ENCODE measurements at regions not wholly inside any gene's neighbourhood (a gene's known extent, or its start where the extent isn't known, plus 50 kb on each side); places are given as distances from the start of the nearest gene placed in this dataset.
"Not testable (repeated sequence)": the region's sequence is repeated elsewhere in the genome, so short reads cannot be mapped to it uniquely, and the experiment has no call there.

DNA sequence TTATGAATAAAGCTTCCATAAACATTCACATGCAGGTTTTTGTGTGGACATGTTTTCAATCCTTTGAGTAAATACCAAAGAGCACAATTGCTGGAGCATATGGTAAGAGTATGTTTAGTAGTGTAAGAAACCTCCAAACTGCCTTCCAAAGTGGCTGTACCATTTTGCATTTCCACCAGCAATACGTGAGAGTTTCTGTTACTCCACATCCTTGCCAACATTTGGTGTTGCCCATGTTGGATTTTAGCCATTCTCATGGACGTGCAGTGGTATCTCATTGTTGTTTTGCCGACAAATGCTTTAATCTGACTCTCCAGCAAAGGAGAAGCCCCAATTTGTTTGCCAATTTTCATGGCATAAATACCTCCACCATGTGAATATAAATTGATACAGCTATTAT is 103.9 kb upstream of the TMEM45B start:
- Histone ChIP-seq H3K9ac (ENCODE audit: low read length) (no peak overlapping the region), H3K9me2 (replicated peaks; ENCODE audit: insufficient read depth, low read length) (no peaks in the 10 kb centered on the region), H3F3A (ENCODE audit: insufficient read depth) (no peaks in the 10 kb centered on the region), H3K9me3 (ENCODE audit: insufficient read depth, low read length) (no peaks in the 10 kb centered on the region), H3K4me3 (ENCODE audit: insufficient read depth, low read length, poor library complexity, severe bottlenecking) (no peak overlapping the region), H3K4me2 (ENCODE audit: low read depth, low read length, poor library complexity, severe bottlenecking) (no peak overlapping the region), H3K79me2 (ENCODE audit: insufficient read depth, low read length) (no peaks in the 10 kb centered on the region), H3K36me3 (ENCODE audit: low read length) (no peaks in the 10 kb centered on the region), H4K20me1 (ENCODE audit: low read depth, low read length) (no peaks in the 10 kb centered on the region), H3K27me3 (ENCODE audit: low read length) (no peaks in the 10 kb centered on the region), H3K27ac (ENCODE audit: low read depth, low read length) (no peak overlapping the region), H2AFZ (ENCODE audit: low read depth, low read length, severe bottlenecking) (no peak overlapping the region)
- TF ChIP-seq, protein P1, sequence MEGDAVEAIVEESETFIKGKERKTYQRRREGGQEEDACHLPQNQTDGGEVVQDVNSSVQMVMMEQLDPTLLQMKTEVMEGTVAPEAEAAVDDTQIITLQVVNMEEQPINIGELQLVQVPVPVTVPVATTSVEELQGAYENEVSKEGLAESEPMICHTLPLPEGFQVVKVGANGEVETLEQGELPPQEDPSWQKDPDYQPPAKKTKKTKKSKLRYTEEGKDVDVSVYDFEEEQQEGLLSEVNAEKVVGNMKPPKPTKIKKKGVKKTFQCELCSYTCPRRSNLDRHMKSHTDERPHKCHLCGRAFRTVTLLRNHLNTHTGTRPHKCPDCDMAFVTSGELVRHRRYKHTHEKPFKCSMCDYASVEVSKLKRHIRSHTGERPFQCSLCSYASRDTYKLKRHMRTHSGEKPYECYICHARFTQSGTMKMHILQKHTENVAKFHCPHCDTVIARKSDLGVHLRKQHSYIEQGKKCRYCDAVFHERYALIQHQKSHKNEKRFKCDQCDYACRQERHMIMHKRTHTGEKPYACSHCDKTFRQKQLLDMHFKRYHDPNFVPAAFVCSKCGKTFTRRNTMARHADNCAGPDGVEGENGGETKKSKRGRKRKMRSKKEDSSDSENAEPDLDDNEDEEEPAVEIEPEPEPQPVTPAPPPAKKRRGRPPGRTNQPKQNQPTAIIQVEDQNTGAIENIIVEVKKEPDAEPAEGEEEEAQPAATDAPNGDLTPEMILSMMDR (IDR thresholded peaks at IDR 0.05; ENCODE audit: insufficient read depth, low read length, poor library complexity, severe bottlenecking) = no peak
- TF ChIP-seq EZH2phosphoT487 (conservative IDR thresholded peaks at IDR 0.05; ENCODE audit: low read length) = no peak

DNA sequence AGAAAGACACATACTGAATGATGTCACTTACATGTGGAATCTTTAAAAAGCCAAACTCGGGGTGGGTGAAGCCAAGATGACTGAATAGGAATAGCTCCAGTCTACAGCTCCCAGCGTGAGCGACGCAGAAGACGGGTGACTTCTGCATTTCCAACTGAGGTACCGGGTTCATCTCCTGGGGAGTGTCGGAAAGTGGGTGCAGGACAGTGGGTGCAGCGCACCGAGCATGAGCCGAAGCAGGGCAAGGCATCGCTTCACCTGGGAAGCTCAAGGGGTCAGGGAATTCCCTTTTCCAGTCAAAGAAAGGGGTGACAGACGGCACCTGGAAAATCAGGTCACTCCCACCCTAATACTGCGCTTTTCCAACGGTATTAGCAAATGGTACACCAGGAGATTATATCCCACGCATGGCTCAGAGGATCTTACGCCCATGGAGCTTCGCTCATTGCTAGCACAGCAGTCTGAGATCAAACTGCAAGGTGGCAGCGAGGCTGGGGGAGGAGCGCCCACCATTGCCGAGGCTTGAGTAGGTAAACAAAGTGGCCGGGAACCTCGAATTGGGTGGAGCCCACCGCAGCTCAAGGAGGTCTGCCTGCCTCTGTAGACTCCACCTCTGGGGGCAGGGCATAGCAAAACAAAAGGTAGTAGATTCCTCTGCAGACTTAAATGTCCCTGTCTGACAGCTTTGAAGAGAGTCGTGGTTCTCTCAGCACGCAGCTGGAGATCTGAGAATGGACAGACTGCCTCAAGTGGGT is 103.0 kb upstream of the TMEM45B start:
- not testable (repeated sequence) for H3K36me3 ChIP-seq (ENCODE audit: low read length); H3K4me3 ChIP-seq (ENCODE audit: insufficient read depth, low read length, poor library complexity, severe bottlenecking); H3K9me2 ChIP-seq (replicated peaks; ENCODE audit: insufficient read depth, low read length); H3K9ac ChIP-seq (ENCODE audit: low read length); H3K27ac ChIP-seq (ENCODE audit: low read depth, low read length); H4K20me1 ChIP-seq (ENCODE audit: low read depth, low read length); H3K9me3 ChIP-seq (ENCODE audit: insufficient read depth, low read length); H3K4me2 ChIP-seq (ENCODE audit: low read depth, low read length, poor library complexity, severe bottlenecking); H3K27me3 ChIP-seq (ENCODE audit: low read length); H2AFZ ChIP-seq (ENCODE audit: low read depth, low read length, severe bottlenecking); H3F3A ChIP-seq (ENCODE audit: insufficient read depth); H3K79me2 ChIP-seq (ENCODE audit: insufficient read depth, low read length)

DNA sequence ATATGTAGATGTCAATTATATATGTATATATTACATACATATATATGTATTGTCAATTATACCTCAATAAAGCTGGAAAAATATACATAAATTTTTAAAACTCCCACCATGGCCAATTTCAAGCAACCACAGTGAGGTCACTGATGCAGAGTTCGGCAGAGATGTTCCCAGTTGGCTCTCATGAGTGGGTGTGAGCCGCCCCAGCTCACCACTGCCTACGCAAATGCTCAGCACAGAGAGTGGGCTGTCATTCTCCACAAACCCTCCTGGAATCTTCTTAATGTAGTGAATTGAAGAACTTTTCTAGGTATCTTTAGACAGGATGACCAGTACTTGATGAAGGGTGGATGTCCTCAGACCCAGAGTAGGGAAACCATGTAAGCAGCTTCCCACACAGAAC is 96.6 kb upstream of the TMEM45B start:
- no peak for TF ChIP-seq EZH2phosphoT487 (conservative IDR thresholded peaks at IDR 0.05; ENCODE audit: low read length)
- TF ChIP-seq, protein P1 (IDR thresholded peaks at IDR 0.05; ENCODE audit: insufficient read depth, low read length, poor library complexity, severe bottlenecking) = no peak
- no peak overlapping the region for H3K27ac ChIP-seq (ENCODE audit: low read depth, low read length)
- H3F3A ChIP-seq (ENCODE audit: insufficient read depth) = no peaks in the 10 kb centered on the region
- H3K4me3 ChIP-seq (ENCODE audit: insufficient read depth, low read length, poor library complexity, severe bottlenecking) = no peak overlapping the region
- H3K4me2 ChIP-seq (ENCODE audit: low read depth, low read length, poor library complexity, severe bottlenecking) = no peak overlapping the region
- no peaks in the 10 kb centered on the region for H3K27me3 ChIP-seq (ENCODE audit: low read length)
- H3K36me3 ChIP-seq (ENCODE audit: low read length) = no peaks in the 10 kb centered on the region
- H3K9me3 ChIP-seq (ENCODE audit: insufficient read depth, low read length) = no peaks in the 10 kb centered on the region
- no peak overlapping the region for H3K9ac ChIP-seq (ENCODE audit: low read length)
- H3K9me2 ChIP-seq (replicated peaks; ENCODE audit: insufficient read depth, low read length) = no peaks in the 10 kb centered on the region
- no peaks in the 10 kb centered on the region for H4K20me1 ChIP-seq (ENCODE audit: low read depth, low read length)
- H3K79me2 ChIP-seq (ENCODE audit: insufficient read depth, low read length) = no peaks in the 10 kb centered on the region
- no peak overlapping the region for H2AFZ ChIP-seq (ENCODE audit: low read depth, low read length, severe bottlenecking)

DNA sequence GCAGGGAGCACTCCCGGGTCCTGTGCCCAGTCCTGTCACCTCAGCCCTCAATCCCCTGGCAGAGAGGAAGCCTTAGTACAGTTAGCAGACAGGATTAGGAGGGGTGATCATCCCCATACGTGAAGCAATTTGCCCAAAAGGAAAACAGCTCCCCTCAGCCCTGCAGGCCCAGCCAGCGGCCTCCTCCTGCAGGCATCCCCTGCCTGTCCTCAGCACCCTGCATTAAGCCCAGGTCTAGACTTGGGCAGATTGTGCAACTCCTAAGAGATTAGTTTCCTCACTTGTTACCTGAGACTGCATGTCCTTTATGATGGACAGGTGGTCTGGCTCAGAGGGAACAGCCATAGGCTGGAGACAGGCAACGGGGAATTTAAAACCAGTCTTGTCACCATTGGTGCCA is 95.5 kb upstream of the TMEM45B start:
- Histone ChIP-seq H3K27me3 (ENCODE audit: low read length) (no peaks in the 10 kb centered on the region), H3K27ac (ENCODE audit: low read depth, low read length) (no peak overlapping the region), H3K79me2 (ENCODE audit: insufficient read depth, low read length) (no peaks in the 10 kb centered on the region), H3K36me3 (ENCODE audit: low read length) (no peaks in the 10 kb centered on the region), H3K4me2 (ENCODE audit: low read depth, low read length, poor library complexity, severe bottlenecking) (no peak overlapping the region), H2AFZ (ENCODE audit: low read depth, low read length, severe bottlenecking) (no peak overlapping the region), H4K20me1 (ENCODE audit: low read depth, low read length) (no peaks in the 10 kb centered on the region), H3K9me2 (replicated peaks; ENCODE audit: insufficient read depth, low read length) (no peaks in the 10 kb centered on the region), H3K9me3 (ENCODE audit: insufficient read depth, low read length) (no peaks in the 10 kb centered on the region), H3F3A (ENCODE audit: insufficient read depth) (no peaks in the 10 kb centered on the region), H3K9ac (ENCODE audit: low read length) (no peak overlapping the region), H3K4me3 (ENCODE audit: insufficient read depth, low read length, poor library complexity, severe bottlenecking) (no peak overlapping the region)
- TF ChIP-seq, protein P1 (IDR thresholded peaks at IDR 0.05; ENCODE audit: insufficient read depth, low read length, poor library complexity, severe bottlenecking) = no peak
- no peak for TF ChIP-seq EZH2phosphoT487 (conservative IDR thresholded peaks at IDR 0.05; ENCODE audit: low read length)

Data from SU-DHL-6 (cell line).